Activated CD8-positive, alpha-beta memory T cell treated with anti-CD3 and anti-CD28 coated beads, Interleukin-2, amount 50 U/mL, for 4 hours (primary cell): ENCODE measurements at regions not wholly inside any gene's neighbourhood (a gene's known extent, or its start where the extent isn't known, plus 50 kb on each side); places are given as distances from the start of the nearest gene placed in this dataset.

Experiments used
- DNase-seq: peaks from one replicate; pipeline ENCODE4 v3.0.0-alpha.2; 2020

GRCh38 chr6:156400487-156400886 is 376.7 kb upstream of the ARID1B start:
- no peak for DNase-seq

- DNase-seq, result no peak
These were observed 378.2 kb upstream of the ARID1B start for GRCh38 chr6:156398966-156399365.

- DNase-seq, result no peak
These were observed 378.8 kb upstream of the ARID1B start for GRCh38 chr6:156398371-156398770.

GRCh38 chr6:156396791-156397418 is 380.3 kb upstream of the ARID1B start:
- peak; percentile 18 for DNase-seq

GRCh38 chr6:156396068-156396771 is 381.0 kb upstream of the ARID1B start:
- no peak for DNase-seq

GRCh38 chr6:156395276-156395675 is 381.9 kb upstream of the ARID1B start:
- DNase-seq, result no peak

GRCh38 chr6:156392648-156393047 is 384.5 kb upstream of the ARID1B start:
- no peak for DNase-seq

- no peak for DNase-seq
These were observed 385.2 kb upstream of the ARID1B start for GRCh38 chr6:156391977-156392376.

- DNase-seq, result no peak
These were observed 386.0 kb upstream of the ARID1B start for GRCh38 chr6:156391061-156391672.

GRCh38 chr6:156390621-156391020 is 386.6 kb upstream of the ARID1B start:
- DNase-seq, result no peak

- no peak for DNase-seq
These were observed 387.9 kb upstream of the ARID1B start for GRCh38 chr6:156389296-156389695.

- no peak for DNase-seq
These were observed 389.7 kb upstream of the ARID1B start for GRCh38 chr6:156387472-156387871.

- DNase-seq, result no peak
These were observed 394.1 kb upstream of the ARID1B start for GRCh38 chr6:156383059-156383458.

- no peak for DNase-seq
These were observed 397.5 kb upstream of the ARID1B start for GRCh38 chr6:156379392-156380289.

- DNase-seq, result no peak
These were observed 398.3 kb upstream of the ARID1B start for GRCh38 chr6:156378853-156379252.

GRCh38 chr6:156376091-156376490 is 401.1 kb upstream of the ARID1B start:
- no peak for DNase-seq

GRCh38 chr6:156359912-156360311 is 417.3 kb upstream of the ARID1B start:
- no peak for DNase-seq

GRCh38 chr6:156352861-156353260 is 424.3 kb upstream of the ARID1B start:
- DNase-seq, result no peak

GRCh38 chr6:156351346-156351966 is 425.7 kb upstream of the ARID1B start:
- no peak for DNase-seq

- no peak for DNase-seq
These were observed 426.8 kb upstream of the ARID1B start for GRCh38 chr6:156350337-156350736.

GRCh38 chr6:156348849-156349248 is 428.3 kb upstream of the ARID1B start:
- no peak for DNase-seq

- no peak for DNase-seq
These were observed 428.8 kb upstream of the ARID1B start for GRCh38 chr6:156348424-156348823.

GRCh38 chr6:156347656-156348055 is 429.5 kb upstream of the ARID1B start:
- DNase-seq, result no peak
